Skeletal muscle cell (primary cell): ENCODE measurements at regions not wholly inside any gene's neighbourhood (a gene's known extent, or its start where the extent isn't known, plus 50 kb on each side); places are given as distances from the start of the nearest gene placed in this dataset.

ENCODE experiments used
- DNase-seq: peaks from one replicate; pipeline ENCODE4 v3.0.0-alpha.2; 2010; ENCODE audit warnings: low read depth
- H3K4me3 ChIP-seq: 2 replicates; pipeline ENCODE4 v1.5.1; 2011; ENCODE audit warnings: low read depth, mild to moderate bottlenecking, control low read depth, low read length, moderate library complexity

DNA sequence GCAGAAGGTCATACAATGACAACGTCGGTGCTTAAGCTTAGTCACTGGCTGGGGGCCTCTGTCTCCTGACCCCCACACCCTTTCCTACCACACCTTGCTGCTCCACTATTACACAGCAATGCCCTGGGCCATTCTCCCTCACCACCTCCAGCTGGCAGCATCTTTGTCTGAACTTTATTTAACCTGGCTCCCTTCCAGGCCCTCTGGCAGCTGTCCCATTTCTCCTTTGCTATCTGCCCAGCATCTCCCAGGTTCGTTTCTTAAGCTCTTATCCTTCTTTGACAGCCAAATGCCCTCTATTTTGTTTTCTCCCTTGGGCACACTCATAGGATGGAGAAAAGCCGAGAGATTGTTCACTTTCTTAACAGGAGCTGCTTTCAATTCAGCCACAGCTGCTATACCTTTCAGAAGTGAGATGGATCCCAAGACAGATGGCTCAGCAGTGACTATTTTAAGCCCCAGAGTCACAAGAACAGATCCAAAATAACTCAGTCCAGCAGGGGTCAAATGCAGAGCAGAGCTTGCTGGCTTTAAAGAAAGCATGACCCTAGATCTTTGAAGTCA, 1277.1 kb upstream of the AUTS2 start:
- no peak overlapping the region for H3K4me3 ChIP-seq
- DNase-seq: no peak

DNA sequence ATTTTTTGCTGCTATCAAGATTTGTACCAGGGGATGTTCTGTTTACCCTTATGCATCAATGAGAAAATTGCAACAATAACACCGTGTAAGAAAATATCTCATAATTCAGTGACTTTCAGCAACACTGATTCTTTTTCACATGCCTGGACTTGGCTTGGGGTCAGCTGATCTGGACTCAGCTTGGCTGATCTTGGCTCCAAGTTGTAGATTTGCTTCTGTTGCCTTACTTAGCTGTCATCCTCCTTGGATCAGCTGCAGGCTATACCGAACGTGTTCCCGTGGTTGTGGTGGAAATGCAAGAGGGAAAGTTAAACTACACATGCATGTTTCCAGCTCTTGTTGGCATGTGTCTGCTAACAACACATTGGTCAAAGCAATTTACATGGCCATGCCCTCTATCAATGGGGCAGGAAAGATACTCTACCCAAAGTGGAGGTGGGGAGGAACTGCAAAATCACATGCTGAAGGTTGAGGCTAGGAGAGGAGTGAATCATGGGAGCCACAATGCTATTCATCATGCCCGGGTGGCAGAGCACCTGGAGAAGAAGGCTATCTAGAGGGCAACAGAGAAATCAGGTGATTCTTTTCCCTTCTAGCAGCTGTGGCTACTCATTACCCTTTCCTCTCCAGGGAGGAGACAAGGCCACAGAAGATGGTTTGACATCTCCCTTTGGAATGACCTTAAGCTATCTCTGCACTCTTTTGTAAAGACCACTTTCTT, 1276.3 kb upstream of the AUTS2 start:
- H3K4me3 ChIP-seq: no peak overlapping the region
- DNase-seq: no peak

DNA sequence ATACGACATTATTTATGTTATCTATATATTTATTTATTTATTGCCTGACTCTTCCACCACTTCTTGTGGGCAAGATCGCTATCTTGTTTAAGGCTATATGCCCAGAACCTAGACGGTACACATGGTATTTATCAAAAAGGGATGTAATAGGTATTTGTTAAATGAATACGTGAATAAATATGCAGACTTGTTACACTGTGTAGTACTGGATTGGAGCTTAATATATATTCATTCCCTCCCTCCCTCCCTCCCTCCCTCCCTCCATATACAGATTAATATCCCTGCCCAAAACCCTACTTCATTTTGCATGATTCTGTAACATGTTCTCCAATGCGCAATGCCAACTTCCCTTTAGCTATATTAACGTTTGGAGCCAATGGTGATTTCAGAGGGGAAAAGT, 1273.7 kb upstream of the AUTS2 start:
- no peak for DNase-seq
- no peak overlapping the region for H3K4me3 ChIP-seq

DNA sequence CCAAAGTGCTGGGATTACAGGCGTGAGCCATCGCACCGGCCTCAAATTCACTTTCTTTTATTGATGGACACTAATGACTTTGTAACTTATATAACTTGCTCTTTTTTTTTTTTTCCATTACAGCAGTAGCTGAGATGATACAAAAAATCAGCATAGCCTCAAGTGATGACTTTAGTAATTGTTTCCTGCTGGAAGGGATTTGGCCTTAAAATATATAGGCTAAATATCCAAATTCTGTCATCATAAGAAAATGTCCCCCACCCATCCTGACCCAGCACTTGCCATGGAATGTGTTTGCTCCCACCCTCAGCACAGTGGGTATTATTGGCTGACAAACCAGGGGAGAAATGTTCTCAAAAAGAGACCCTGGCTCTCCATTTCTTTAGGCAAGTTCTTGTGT, 1264.1 kb upstream of the AUTS2 start:
- no peak overlapping the region for H3K4me3 ChIP-seq
- DNase-seq: no peak

DNA sequence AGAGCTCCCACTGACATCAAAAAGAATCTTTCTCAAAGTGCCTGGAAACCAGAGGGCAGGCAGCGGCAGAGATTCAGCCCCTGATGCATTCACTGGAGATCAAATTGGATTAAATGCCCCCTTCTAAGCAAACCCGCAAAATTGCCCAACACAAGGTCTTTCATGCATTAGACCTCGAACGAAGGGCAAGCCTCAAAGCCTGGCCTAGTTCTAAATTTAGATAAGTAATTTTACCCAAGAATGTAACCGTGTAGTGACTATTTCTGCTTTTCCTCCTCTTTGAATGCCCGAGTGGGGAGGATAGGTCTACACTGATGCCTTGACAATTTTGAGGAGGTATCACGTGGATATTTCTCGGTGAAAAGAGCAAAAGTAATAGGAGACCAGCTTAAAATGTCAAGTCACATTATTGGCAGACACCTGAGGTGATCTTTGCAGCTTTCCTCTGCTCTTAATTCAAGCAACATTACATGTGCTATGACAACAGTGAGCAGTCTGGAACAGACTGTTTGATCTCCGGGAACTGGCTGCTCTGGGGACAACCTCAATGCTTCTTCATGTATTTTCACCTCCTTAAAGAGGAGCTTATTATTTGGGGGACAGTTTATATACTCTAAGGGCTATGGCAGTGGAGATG, 1263.5 kb upstream of the AUTS2 start:
- DNase-seq: no peak
- no peak overlapping the region for H3K4me3 ChIP-seq

DNA sequence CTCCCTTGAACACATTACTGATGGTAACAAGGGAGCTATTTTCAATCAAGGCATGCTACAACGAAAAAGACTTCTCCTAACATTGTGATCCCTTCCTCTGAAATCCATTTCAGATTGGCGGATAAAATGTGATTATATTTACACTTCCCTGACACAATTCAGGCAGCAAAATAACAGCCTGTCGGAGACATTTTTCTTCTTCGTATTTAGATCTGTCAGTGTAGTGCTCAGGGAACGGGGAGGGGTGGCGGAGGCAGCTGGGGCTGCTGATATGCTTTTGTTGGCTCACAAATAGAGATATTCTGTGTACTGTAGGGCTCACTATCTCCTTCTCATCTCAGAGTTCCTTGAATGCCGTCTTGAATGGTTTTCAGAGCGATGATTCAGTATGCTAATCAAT, 1261.7 kb upstream of the AUTS2 start:
- DNase-seq: no peak

DNA sequence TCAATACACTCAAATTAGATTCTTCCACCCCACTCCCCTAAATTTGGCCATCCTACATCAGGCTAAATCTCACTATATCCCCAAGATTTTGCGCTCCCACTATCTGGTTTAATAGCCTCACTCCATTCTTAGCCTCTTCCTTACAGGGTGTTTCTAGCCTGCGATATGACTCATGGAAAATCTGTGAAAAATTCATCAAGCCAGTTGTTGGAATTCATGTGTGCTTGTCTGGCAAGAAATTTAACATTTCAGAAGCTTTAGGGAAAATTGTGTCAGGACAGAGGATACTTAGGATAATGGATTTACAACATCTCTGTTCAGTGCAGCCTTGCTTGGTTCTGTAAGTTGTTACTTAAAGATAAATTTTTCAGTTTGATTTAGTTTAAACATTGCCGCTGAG, 1249.9 kb upstream of the AUTS2 start:
- no peak overlapping the region for H3K4me3 ChIP-seq
- no peak for DNase-seq

More for the DNA sequence above, 1261.7 kb upstream of the AUTS2 start:
- H3K4me3 ChIP-seq: no peak overlapping the region

DNA sequence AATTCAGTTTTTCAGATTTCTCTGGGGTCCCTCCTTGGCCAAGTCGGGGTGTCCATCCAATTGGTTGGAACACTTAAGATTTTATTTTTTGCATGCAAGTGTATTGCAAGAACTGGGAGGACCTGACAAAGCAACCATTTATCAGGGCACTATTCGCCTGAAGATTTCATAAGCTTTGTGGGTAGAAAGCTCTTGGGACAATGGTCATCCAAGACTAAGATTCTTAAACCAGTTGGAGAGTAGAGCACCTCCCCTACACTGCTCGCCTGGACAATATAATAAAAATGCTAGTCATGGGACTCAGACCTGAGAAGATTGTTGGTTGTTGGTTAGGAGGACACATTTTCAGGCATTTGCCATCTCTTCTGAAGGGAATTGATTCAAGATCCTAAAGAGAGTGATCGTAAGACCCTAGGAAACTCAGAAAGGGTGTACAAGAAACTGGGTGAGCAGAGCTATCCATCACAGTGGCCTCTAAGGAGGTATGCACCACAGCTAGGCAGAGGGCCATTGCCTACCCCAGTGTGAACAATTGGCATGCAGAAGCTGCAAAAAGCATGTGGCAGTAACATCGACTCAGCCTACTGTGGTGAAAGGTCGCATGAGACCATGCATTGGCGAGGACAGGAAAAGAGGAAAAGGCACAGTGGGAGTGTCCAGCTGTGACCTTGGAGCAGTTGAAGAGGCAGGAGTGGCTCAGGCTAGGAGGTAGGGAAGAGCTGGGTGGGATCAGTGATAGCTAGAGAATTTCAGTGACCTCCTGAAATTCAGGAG, 1235.3 kb upstream of the AUTS2 start:
- H3K4me3 ChIP-seq: no peak overlapping the region
- DNase-seq: no peak

DNA sequence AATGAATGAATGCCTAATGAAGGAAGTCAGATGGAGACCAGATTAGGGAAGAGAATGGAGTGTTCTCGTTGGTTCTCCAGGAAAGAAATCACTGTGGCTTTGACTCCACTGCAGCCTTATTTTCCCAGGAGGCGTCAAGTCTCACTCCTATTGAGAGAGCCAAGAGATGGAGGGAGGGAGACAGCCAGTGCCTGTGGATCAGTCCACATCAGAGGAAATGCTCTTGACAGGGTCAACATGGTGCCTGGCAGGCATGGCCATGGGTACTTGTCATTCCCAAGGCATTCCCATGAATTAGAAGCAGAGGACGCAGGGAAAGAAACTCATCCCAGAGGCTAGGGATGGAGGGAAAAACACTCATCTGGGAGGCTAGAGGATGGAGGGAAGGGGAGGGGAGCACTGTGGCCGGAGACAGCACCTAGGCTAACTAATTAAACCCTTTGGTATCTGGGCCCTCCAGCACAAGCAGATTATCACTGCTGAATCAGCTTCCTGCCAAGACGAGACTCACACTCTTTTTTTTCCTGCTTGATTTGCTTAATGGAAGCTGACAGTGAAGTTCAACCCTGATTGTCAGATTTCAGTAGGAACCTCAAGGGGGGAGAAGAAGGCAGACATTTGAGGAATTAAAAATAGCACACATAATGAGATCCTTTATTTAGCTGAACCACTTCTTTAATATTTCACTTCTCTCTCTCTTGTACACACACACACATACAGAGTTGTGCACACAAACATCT, 1233.2 kb upstream of the AUTS2 start:
- no peak for DNase-seq
- no peak overlapping the region for H3K4me3 ChIP-seq

DNA sequence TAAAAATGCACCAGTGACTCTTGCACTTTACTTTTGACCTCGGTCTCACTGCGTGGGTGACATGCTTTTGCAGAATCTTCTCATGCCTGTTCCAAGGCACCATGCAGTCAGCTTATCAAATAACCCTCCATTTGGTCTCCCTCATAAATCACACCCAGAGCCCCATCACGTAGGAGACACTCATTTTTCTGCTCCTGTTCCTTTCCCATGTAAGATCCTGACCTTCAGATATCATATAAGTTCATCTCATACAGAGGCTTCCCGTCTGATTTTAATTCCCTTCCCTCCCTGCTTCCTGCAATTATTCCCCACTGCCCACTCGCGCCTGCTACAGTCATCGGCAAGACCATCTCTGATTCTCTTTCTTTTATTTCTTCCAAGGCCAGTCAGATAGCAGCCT, 1226.3 kb upstream of the AUTS2 start:
- H3K4me3 ChIP-seq: no peak overlapping the region
- no peak for DNase-seq

DNA sequence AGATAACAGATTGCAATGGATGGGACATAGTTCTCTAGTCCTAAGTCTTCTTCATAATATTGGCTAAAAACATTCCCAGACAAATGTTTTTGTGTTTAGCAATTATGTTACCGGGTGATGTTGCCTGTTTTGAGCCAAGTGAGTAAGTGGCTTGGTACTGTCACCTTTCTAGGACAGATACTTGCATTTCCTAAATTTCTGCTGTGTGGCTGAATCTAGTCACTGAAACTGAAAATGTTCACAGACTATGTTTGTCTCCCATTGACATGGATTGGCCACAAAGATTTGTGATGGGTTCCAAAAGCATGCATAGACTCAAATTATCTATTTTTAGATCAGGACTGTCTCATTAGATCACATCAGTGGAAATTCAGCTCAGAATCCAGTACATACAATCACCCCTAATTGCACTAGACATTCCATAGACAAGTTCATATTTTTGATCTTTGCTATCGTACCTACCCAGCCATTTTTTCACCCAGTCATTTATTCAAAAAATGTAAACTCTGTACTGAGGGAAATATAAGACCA, 1222.1 kb upstream of the AUTS2 start:
- H3K4me3 ChIP-seq: no peak overlapping the region
- no peak for DNase-seq

DNA sequence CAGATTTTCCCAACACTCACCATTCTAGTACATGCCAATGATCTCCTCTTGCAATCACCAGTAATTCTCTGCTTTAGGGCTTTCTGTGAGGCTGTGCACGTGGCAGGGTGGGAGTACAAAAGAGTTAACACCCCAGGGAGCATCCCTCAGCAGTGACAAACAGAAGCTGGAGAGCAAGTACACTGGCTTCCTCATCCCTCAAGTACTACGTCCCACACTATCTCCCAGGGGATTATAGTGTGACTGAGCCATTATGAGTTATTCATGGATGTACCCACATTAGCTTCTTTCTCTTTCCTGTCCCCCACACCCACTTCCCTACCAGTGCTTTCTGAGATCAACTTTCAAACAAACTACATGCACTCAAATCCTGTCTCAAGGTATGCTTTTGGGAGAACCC, 1216.5 kb upstream of the AUTS2 start:
- no peak overlapping the region for H3K4me3 ChIP-seq
- DNase-seq: no peak

DNA sequence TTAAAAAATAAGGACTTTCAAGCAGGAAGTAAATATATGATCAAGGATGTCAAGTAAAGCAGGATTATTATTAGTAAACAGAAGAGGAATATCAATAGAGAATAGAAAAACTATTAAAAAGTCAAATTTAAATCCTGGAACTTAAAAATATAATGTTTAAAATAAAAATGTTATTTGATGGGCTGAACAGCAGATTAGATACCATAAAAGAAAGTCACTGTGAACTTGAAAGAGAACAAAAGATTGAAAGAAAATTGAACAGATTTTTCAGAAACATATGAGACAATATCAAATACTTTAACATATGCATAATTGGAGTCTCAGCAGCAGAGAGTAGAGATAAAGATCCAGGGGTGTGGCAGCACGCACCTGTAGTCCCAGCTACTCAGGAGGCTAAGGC, 1213.7 kb upstream of the AUTS2 start:
- no peak for DNase-seq

DNA sequence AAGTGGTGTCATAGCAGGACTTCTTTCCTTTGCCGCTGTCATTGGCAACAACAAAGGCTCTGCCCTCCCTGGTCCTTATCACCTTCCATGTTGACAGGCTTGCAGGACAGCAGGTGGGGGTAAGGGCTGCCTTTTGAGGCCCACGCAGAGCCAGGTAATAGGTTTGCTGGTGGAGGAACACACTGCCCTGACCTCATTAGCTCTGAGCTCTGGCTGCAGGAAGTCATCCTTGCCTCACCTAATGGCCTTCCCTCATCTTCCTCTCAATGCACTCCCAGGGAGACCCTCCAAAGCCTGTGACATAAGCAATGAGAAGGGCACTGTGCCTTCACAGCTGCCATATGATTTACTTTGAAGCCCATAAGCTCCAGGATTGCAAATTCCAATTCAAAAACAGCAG, 1205.2 kb upstream of the AUTS2 start:
- no peak overlapping the region for H3K4me3 ChIP-seq
- DNase-seq: no peak

More for the DNA sequence above, 1213.7 kb upstream of the AUTS2 start:
- no peak overlapping the region for H3K4me3 ChIP-seq

DNA sequence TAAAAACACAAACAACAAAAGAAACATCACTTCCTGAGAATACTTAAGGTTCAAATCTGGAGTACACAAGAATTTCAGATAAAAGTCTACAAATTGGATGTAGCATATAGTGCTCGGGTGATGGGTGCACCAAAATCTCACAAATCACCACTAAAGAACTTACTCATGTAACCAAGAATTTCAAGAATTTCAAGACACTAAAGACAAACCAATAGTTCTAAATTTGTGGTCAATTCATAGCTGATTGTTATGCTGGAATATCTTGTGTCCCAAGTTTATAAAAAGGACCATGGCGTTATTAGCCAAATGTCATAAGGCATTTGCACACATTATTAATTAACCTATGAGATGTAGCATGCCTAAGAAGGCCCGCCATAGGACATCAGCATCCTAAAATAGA, 1204.1 kb upstream of the AUTS2 start:
- H3K4me3 ChIP-seq: no peak overlapping the region
- no peak for DNase-seq

DNA sequence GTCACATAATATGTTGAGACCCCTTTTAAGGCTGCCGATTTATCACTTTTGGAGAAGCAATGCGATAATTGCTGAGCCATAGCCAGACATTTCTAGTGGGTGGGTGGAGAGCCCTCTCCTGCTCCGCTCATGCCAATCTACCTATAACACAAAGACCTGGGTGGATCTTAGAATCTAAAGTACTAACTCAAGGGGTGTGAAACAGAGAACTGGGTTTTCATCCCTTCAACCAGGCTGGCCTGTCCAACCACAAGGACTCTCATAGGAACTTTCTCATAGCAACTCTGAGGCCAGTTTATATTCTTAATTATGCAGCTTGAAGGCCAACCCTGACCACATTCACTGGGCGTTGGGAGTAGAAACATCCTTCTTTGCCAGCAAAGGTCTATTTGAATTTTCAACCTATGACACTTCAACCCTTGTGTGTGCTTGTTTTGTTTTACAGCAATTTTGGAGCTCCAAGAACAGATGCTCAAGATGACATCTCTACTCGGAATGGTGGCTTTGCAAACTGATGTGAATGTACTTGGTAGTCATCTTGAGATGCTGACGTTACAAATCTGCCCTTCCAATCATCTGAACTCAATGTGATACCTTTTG, 1198.2 kb upstream of the AUTS2 start:
- DNase-seq: no peak
- H3K4me3 ChIP-seq: no peak overlapping the region

DNA sequence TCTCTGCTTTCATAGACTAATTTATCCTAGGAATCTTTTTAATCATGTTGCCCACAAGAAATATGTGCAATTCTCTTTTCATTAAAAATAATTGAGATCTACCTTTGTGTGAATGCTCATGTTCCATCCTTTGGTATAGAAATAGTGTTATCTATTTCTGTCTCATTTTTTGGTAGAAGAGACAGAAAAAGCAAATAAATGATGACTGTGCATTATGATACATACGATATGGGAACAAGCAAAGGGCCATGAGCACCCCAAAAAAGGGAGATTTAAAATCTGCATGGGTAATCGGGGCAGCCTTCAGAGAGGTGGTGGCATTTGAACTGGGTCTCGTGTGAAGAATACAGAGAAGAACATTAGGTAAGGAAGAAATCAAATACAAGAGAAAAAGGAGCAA, 1197.5 kb upstream of the AUTS2 start:
- no peak overlapping the region for H3K4me3 ChIP-seq

DNA sequence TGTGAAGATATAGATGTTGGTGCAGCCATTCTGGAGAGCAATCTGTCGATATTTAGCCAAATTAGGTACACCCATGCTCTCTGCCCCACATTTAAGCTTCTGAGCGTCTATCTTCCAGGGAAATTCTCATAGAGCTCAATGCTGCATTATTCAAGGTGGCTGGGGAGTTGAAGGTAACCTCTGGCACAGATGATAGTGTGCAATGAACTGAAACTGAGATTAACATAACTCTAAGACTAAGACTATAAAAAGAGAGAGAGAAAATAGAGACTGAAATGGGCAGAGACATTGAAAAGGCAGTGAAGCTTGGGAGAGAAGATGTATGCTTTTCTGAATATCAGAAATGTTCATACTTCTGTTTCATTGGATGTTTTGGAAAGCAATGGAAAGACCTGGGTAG, 1197.0 kb upstream of the AUTS2 start:
- no peak overlapping the region for H3K4me3 ChIP-seq

More for the DNA sequence above, 1197.5 kb upstream of the AUTS2 start:
- no peak for DNase-seq

DNA sequence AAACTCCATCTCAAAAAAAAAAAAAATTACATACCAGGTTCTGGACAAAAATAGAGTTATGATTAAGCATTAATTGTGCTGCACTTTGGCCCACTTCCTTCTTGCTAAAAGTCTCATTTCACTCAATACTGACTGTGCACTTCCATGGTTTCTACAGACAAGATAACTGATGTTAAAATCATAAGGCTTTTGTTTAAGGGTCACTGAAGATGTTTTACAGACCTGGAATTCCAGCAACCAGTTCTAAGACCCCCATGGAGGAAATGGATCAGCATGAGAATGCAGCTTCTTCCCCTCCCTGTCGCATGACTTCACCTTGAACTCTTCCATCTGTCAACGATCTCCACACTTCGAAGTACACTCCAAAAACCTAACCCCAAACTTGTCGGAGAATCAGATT, 1191.8 kb upstream of the AUTS2 start:
- no peak overlapping the region for H3K4me3 ChIP-seq
- no peak for DNase-seq

More for the DNA sequence above, 1197.0 kb upstream of the AUTS2 start:
- no peak for DNase-seq
